ENCODE measurements at regions not wholly inside any gene's neighbourhood (a gene's known extent, or its start where the extent isn't known, plus 50 kb on each side); places are given as distances from the start of the nearest gene placed in this dataset.

- Histone ChIP-seq H2AFZ (no peak overlapping the region), H3K36me3 (ENCODE audit: control insufficient read depth, insufficient read depth, low read length) (no peaks in the 10 kb centered on the region), H3K9ac (no peak overlapping the region), H3K27me3 (ENCODE audit: control insufficient read depth, insufficient read depth, low read length) (no peaks in the 10 kb centered on the region), H3K4me3 (ENCODE audit: low read depth, low read length) (no peak overlapping the region), H3K4me1 (no peaks in the 10 kb centered on the region), H3K27ac (no peak overlapping the region), H3K4me2 (ENCODE audit: low read length) (no peak overlapping the region), H3K79me2 (no peaks in the 10 kb centered on the region), H3K9me3 (ENCODE audit: control insufficient read depth, low read length) (no peaks in the 10 kb centered on the region)
- TF ChIP-seq CTCF (IDR thresholded peaks at IDR 0.05): no peak
Observed at GRCh38 chr2:4002841-4003403, 299.5 kb downstream of the DCDC2C start.

GRCh38 chr2:4012197-4012596 is 308.8 kb downstream of the DCDC2C start:
- Histone ChIP-seq H3K4me3 (ENCODE audit: low read depth, low read length) (no peak overlapping the region), H3K4me2 (ENCODE audit: low read length) (no peak overlapping the region), H3K4me1 (no peaks in the 10 kb centered on the region), H3K27ac (no peak overlapping the region), H3K27me3 (ENCODE audit: control insufficient read depth, insufficient read depth, low read length) (no peaks in the 10 kb centered on the region), H3K9ac (no peak overlapping the region), H3K79me2 (no peaks in the 10 kb centered on the region), H3K9me3 (ENCODE audit: control insufficient read depth, low read length) (no peaks in the 10 kb centered on the region), H3K36me3 (ENCODE audit: control insufficient read depth, insufficient read depth, low read length) (no peaks in the 10 kb centered on the region), H2AFZ (no peak overlapping the region)
- TF ChIP-seq CTCF (IDR thresholded peaks at IDR 0.05): no peak

- H3K36me3 ChIP-seq (ENCODE audit: control insufficient read depth, insufficient read depth, low read length): no peaks in the 10 kb centered on the region
- no peaks in the 10 kb centered on the region for H3K4me1 ChIP-seq
- no peak overlapping the region for H3K4me2 ChIP-seq (ENCODE audit: low read length)
- no peaks in the 10 kb centered on the region for H3K27me3 ChIP-seq (ENCODE audit: control insufficient read depth, insufficient read depth, low read length)
- no peak for TF ChIP-seq CTCF (IDR thresholded peaks at IDR 0.05)
- no peak overlapping the region for H3K27ac ChIP-seq
- no peak overlapping the region for H3K4me3 ChIP-seq (ENCODE audit: low read depth, low read length)
- no peak overlapping the region for H3K9ac ChIP-seq
- H3K9me3 ChIP-seq (ENCODE audit: control insufficient read depth, low read length): no peaks in the 10 kb centered on the region
- H2AFZ ChIP-seq: no peak overlapping the region
- H3K79me2 ChIP-seq: no peaks in the 10 kb centered on the region
Observed at GRCh38 chr2:4018535-4018934, 315.2 kb downstream of the DCDC2C start.

- Histone ChIP-seq H3K27ac (no peak overlapping the region), H2AFZ (no peak overlapping the region), H3K9me3 (ENCODE audit: control insufficient read depth, low read length) (no peaks in the 10 kb centered on the region)
Observed at GRCh38 chr2:4020153-4020552, 316.8 kb downstream of the DCDC2C start.

More at GRCh38 chr2:4020153-4020552, 316.8 kb downstream of the DCDC2C start:
- Histone ChIP-seq H3K79me2 (no peaks in the 10 kb centered on the region), H3K27me3 (ENCODE audit: control insufficient read depth, insufficient read depth, low read length) (no peaks in the 10 kb centered on the region), H3K4me1 (no peaks in the 10 kb centered on the region), H3K36me3 (ENCODE audit: control insufficient read depth, insufficient read depth, low read length) (no peaks in the 10 kb centered on the region), H3K9ac (no peak overlapping the region), H3K4me3 (ENCODE audit: low read depth, low read length) (peak overlapping the region; percentile 22), H3K4me2 (ENCODE audit: low read length) (no peak overlapping the region)
- no peak for TF ChIP-seq CTCF (IDR thresholded peaks at IDR 0.05)

All from parathyroid adenoma (tissue), 2 donors.